ENCODE measurements at regions not wholly inside any gene's neighbourhood (a gene's known extent, or its start where the extent isn't known, plus 50 kb on each side); places are given as distances from the start of the nearest gene placed in this dataset.
"Not testable (repeated sequence)": the region's sequence is repeated elsewhere in the genome, so short reads cannot be mapped to it uniquely, and the experiment has no call there.

- Mint-ChIP-seq H3K4me3 (no peak overlapping the region), H3K27ac (no peak overlapping the region), H3K27me3 (no peaks in the 10 kb centered on the region), H3K9me3 (peaks cover 3% of the 10 kb centered on the region), H3K4me1 (ENCODE audit: unreplicated experiment) (no peaks in the 10 kb centered on the region), H3K36me3 (no peaks in the 10 kb centered on the region)
- TF ChIP-seq CTCF (conservative IDR thresholded peaks at IDR 0.05), result peak; percentile 71
- DNase-seq (ENCODE audit: extremely low spot score, unreplicated experiment), result no peak
These were observed 134.7 kb downstream of the ARL5B start for GRCh38 chr10:18793951-18794350.

- DNase-seq (ENCODE audit: extremely low spot score, unreplicated experiment), result no peak
- Mint-ChIP-seq H3K4me1 (ENCODE audit: unreplicated experiment) (no peaks in the 10 kb centered on the region), H3K4me3 (no peak overlapping the region), H3K36me3 (no peaks in the 10 kb centered on the region), H3K27ac (no peak overlapping the region), H3K27me3 (no peaks in the 10 kb centered on the region), H3K9me3 (peaks cover 3% of the 10 kb centered on the region)
- no peak for TF ChIP-seq CTCF (conservative IDR thresholded peaks at IDR 0.05)
These were observed 136.3 kb downstream of the ARL5B start for GRCh38 chr10:18795549-18795948.

GRCh38 chr10:18797286-18797685, 138.1 kb downstream of the ARL5B start:
- TF ChIP-seq CTCF (conservative IDR thresholded peaks at IDR 0.05), result no peak
- Mint-ChIP-seq H3K4me3 (no peak overlapping the region), H3K27ac (no peak overlapping the region), H3K9me3 (peaks cover 3% of the 10 kb centered on the region), H3K36me3 (no peaks in the 10 kb centered on the region), H3K27me3 (no peaks in the 10 kb centered on the region), H3K4me1 (ENCODE audit: unreplicated experiment) (no peaks in the 10 kb centered on the region)
- DNase-seq (ENCODE audit: extremely low spot score, unreplicated experiment), result no peak

GRCh38 chr10:18822156-18822555, 162.9 kb downstream of the ARL5B start:
- H3K4me1 Mint-ChIP-seq (ENCODE audit: unreplicated experiment), result no peaks in the 10 kb centered on the region
- H3K27me3 Mint-ChIP-seq, result no peaks in the 10 kb centered on the region
- no peaks in the 10 kb centered on the region for H3K36me3 Mint-ChIP-seq
- DNase-seq (ENCODE audit: extremely low spot score, unreplicated experiment), result no peak
- H3K9me3 Mint-ChIP-seq, result no peaks in the 10 kb centered on the region
- H3K27ac Mint-ChIP-seq, result no peak overlapping the region
- TF ChIP-seq CTCF (conservative IDR thresholded peaks at IDR 0.05), result no peak
- H3K4me3 Mint-ChIP-seq, result no peak overlapping the region

- no peak for DNase-seq (ENCODE audit: extremely low spot score, unreplicated experiment)
- Mint-ChIP-seq H3K4me3 (no peak overlapping the region), H3K4me1 (ENCODE audit: unreplicated experiment) (no peaks in the 10 kb centered on the region), H3K27me3 (no peaks in the 10 kb centered on the region), H3K27ac (no peak overlapping the region), H3K36me3 (no peaks in the 10 kb centered on the region), H3K9me3 (no peaks in the 10 kb centered on the region)
- no peak for TF ChIP-seq CTCF (conservative IDR thresholded peaks at IDR 0.05)
These were observed 170.0 kb downstream of the ARL5B start for GRCh38 chr10:18829259-18829658.

GRCh38 chr10:18830277-18830676, 171.0 kb downstream of the ARL5B start:
- no peaks in the 10 kb centered on the region for H3K36me3 Mint-ChIP-seq
- H3K4me1 Mint-ChIP-seq (ENCODE audit: unreplicated experiment), result no peaks in the 10 kb centered on the region
- H3K9me3 Mint-ChIP-seq, result no peaks in the 10 kb centered on the region
- DNase-seq (ENCODE audit: extremely low spot score, unreplicated experiment), result no peak
- H3K4me3 Mint-ChIP-seq, result no peak overlapping the region
- H3K27me3 Mint-ChIP-seq, result no peaks in the 10 kb centered on the region
- no peak for TF ChIP-seq CTCF (conservative IDR thresholded peaks at IDR 0.05)
- no peak overlapping the region for H3K27ac Mint-ChIP-seq

- DNase-seq (ENCODE audit: extremely low spot score, unreplicated experiment); H3K4me3 Mint-ChIP-seq; H3K27me3 Mint-ChIP-seq; H3K9me3 Mint-ChIP-seq; H3K36me3 Mint-ChIP-seq; H3K27ac Mint-ChIP-seq: not testable (repeated sequence)
- H3K4me1 Mint-ChIP-seq (ENCODE audit: unreplicated experiment), result peaks cover 23% of the 10 kb centered on the region
These were observed 192.0 kb upstream of the MALRD1 start for GRCh38 chr10:18856623-18857022.

Measured in type B pancreatic cell (in vitro differentiated cells).